Endodermal cell (in vitro differentiated cells): ENCODE measurements at regions not wholly inside any gene's neighbourhood (a gene's known extent, or its start where the extent isn't known, plus 50 kb on each side); places are given as distances from the start of the nearest gene placed in this dataset.

Experiments used
- DNase-seq: peaks from one replicate; pipeline ENCODE4 v3.0.0-alpha.2; 2017
- H3K27ac ChIP-seq: 2 replicates; pipeline ENCODE4 v1.5.1; 2013; ENCODE audit warnings: mild to moderate bottlenecking, low read depth, low read length, moderate library complexity
- H3K27me3 ChIP-seq: 2 replicates; pipeline ENCODE4 v1.6.1; 2013; ENCODE audit warnings: mild to moderate bottlenecking, low read length, moderate library complexity; ENCODE audit not compliant: insufficient read depth, control insufficient read depth, poor library complexity, severe bottlenecking
- H3K36me3 ChIP-seq: 2 replicates; pipeline ENCODE4 v1.7.0; 2013; ENCODE audit warnings: mild to moderate bottlenecking, low read length, moderate library complexity; ENCODE audit not compliant: control insufficient read depth, insufficient read depth
- H3K4me1 ChIP-seq: one replicate; pipeline ENCODE4 v1.7.0; 2013; ENCODE audit warnings: low read length; ENCODE audit not compliant: control insufficient read depth, insufficient read depth
- H3K4me3 ChIP-seq: 2 replicates; pipeline ENCODE4 v1.5.1; 2013; ENCODE audit warnings: mild to moderate bottlenecking, low read length, moderate library complexity
- H3K9ac ChIP-seq: 2 replicates; pipeline ENCODE4 v1.6.1; 2013; ENCODE audit warnings: mild to moderate bottlenecking, low read length, moderate library complexity; ENCODE audit not compliant: poor library complexity, severe bottlenecking; ENCODE audit errors: extremely low read depth
- H3K9me3 ChIP-seq: 2 replicates; pipeline ENCODE4 v1.6.1; 2013; ENCODE audit warnings: mild to moderate bottlenecking, low read length, moderate library complexity; ENCODE audit not compliant: control insufficient read depth
- H3K27ac Mint-ChIP-seq: 2 replicates; pipeline ENCODE4 v1.8.0; 2020; ENCODE audit warnings: mixed read lengths
- H3K27me3 Mint-ChIP-seq: 2 replicates; pipeline ENCODE4 v1.8.0; 2021; ENCODE audit warnings: mild to moderate bottlenecking, mixed read lengths; ENCODE audit not compliant: insufficient read depth
- H3K36me3 Mint-ChIP-seq: 2 replicates; pipeline ENCODE4 v1.8.0; 2020; ENCODE audit warnings: low read depth, mixed read lengths
- H3K4me1 Mint-ChIP-seq: 2 replicates; pipeline ENCODE4 v1.8.0; 2020; ENCODE audit warnings: mixed read lengths
- H3K4me3 Mint-ChIP-seq: 2 replicates; pipeline ENCODE4 v1.8.0; 2020; ENCODE audit warnings: mild to moderate bottlenecking, moderate library complexity, mixed read lengths
- H3K9me3 Mint-ChIP-seq: 2 replicates; pipeline ENCODE4 v1.8.0; 2020; ENCODE audit warnings: mild to moderate bottlenecking, mixed read lengths
- WGBS, 2 experiments: methylation state at CpG; one replicate each; pipeline versions ENCODE4 v1.1.5 to v1.1.7; 2013; ENCODE audit warnings: missing lambda C conversion rate in 2 of 2, mixed read lengths in 1 of 2; ENCODE audit not compliant: insufficient coverage in 1 of 2, insufficient read length in 1 of 2; 5-methylcytosine and 5-hydroxymethylcytosine counted together
- TF ChIP-seq, protein P1 (sequence below): fragments of 200-600 bp; sonication (generic); conservative IDR thresholded peaks from 2 replicates; pipeline ENCODE4 v1.5.0; 2021; ENCODE audit warnings: antibody characterized with exemption, mild to moderate bottlenecking

DNA sequence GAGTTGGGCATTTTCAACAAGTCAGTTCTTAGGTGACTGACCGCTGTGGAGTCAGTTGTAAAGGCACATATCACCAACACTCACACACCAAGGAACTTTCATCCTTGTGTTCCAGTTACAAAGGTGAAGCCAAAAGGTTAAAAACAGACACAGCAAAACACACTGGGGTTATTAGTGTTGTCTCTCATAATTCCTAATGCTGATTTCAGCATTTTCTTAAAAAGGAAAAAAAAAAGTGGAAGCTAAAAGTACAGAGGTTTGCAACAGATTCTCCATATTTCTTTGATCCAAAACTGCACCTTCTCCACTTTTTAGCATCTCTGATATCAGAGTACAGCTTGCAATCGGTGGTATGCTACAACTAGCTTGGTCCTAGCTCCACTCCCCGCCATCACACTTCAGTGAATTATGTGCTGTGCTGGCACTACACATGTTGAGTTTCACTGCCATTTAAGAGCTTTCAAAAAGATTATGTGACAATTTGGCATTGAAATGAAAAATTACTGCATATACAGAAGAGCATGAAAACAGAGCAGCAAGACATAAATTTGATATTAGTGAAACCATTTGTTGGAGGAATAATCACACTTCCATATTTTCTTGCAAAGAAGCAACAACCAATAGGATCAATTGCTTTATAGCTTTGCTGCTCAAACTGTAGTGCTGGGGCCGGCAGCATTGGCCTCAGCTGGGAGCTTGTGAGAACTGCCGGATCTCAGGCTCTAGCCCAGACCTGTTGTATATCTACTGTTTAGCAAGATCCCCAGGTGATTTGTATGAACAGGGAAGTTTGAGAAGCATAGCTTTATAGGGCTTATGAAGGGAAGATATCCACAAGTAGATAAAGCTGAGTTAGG is 62.3 kb upstream of the DAPL1 start:
- Mint-ChIP-seq H3K4me3 (no peak overlapping the region), H3K9me3 (no peaks in the 10 kb centered on the region), H3K27me3 (no peaks in the 10 kb centered on the region), H3K27ac (no peak overlapping the region), H3K36me3 (no peaks in the 10 kb centered on the region), H3K4me1 (no peaks in the 10 kb centered on the region)
- Histone ChIP-seq H3K9ac (no peak overlapping the region), H3K4me1 (no peaks in the 10 kb centered on the region), H3K27ac (no peak overlapping the region), H3K9me3 (no peaks in the 10 kb centered on the region), H3K4me3 (no peak overlapping the region), H3K27me3 (no peaks in the 10 kb centered on the region), H3K36me3 (no peaks in the 10 kb centered on the region)
- WGBS, 2 experiments = 87 to 90% methylated on average over 3 to 5 of the region's 5 CpGs
- no peak for DNase-seq
- TF ChIP-seq, protein P1, sequence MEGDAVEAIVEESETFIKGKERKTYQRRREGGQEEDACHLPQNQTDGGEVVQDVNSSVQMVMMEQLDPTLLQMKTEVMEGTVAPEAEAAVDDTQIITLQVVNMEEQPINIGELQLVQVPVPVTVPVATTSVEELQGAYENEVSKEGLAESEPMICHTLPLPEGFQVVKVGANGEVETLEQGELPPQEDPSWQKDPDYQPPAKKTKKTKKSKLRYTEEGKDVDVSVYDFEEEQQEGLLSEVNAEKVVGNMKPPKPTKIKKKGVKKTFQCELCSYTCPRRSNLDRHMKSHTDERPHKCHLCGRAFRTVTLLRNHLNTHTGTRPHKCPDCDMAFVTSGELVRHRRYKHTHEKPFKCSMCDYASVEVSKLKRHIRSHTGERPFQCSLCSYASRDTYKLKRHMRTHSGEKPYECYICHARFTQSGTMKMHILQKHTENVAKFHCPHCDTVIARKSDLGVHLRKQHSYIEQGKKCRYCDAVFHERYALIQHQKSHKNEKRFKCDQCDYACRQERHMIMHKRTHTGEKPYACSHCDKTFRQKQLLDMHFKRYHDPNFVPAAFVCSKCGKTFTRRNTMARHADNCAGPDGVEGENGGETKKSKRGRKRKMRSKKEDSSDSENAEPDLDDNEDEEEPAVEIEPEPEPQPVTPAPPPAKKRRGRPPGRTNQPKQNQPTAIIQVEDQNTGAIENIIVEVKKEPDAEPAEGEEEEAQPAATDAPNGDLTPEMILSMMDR = no peak

DNA sequence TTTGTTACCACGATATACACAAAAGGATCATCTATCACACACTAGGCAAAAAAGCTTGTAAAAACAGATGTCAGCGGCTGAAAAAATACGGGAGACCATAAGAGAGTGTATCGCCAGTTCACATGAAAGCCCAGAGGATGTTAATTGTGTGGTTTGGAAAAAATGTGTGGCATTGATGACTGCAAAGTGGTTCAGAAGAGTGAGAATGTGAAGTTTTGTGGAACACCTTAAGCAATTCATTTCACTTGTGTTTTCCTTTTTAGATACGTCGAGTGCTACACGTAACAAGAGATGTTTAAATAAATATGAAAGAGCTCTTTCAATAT is 61.7 kb upstream of the DAPL1 start:
- Mint-ChIP-seq H3K9me3 (no peaks in the 10 kb centered on the region), H3K4me3 (no peak overlapping the region), H3K36me3 (no peaks in the 10 kb centered on the region), H3K27me3 (no peaks in the 10 kb centered on the region), H3K27ac (no peak overlapping the region), H3K4me1 (no peaks in the 10 kb centered on the region)
- no peaks in the 10 kb centered on the region for H3K4me1 ChIP-seq
- H3K27me3 ChIP-seq = no peaks in the 10 kb centered on the region
- H3K4me3 ChIP-seq = no peak overlapping the region
- H3K36me3 ChIP-seq = no peaks in the 10 kb centered on the region
- no peak overlapping the region for H3K9ac ChIP-seq
- H3K9me3 ChIP-seq = no peaks in the 10 kb centered on the region
- 92 to 93% methylated on average over 6 to 7 of the region's 7 CpGs for WGBS, 2 experiments
- TF ChIP-seq, protein P1 = no peak
- no peak for DNase-seq
- no peak overlapping the region for H3K27ac ChIP-seq

DNA sequence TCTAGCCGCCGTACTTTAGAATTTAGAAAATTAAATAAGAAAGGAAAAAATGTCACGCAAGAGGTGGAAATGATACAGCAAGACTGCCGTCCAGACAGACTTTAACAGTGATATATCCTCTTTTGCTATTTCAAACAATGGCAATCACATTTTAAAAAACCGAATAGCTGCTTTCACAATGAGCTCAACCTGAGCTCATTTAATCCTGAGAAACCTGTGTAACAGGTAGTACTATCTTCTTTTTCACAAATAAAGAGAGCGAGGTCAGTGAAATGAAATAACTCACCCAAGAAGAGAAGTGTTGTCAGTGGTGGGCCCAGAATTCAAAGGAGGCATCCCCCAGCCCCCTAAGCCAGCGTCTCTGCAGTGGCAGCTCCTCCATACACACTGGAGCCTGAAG is 60.7 kb upstream of the DAPL1 start:
- TF ChIP-seq, protein P1 = no peak
- no peak overlapping the region for H3K9ac ChIP-seq
- no peaks in the 10 kb centered on the region for H3K9me3 ChIP-seq
- no peak for DNase-seq
- no peaks in the 10 kb centered on the region for H3K36me3 Mint-ChIP-seq
- H3K27me3 ChIP-seq = no peaks in the 10 kb centered on the region
- H3K27ac ChIP-seq = no peak overlapping the region
- H3K27ac Mint-ChIP-seq = no peak overlapping the region
- 87 to 88% methylated on average over 4 to 7 of the region's 7 CpGs for WGBS, 2 experiments
- H3K4me1 Mint-ChIP-seq = no peaks in the 10 kb centered on the region
- no peak overlapping the region for H3K4me3 ChIP-seq
- H3K4me1 ChIP-seq = no peaks in the 10 kb centered on the region
- no peak overlapping the region for H3K4me3 Mint-ChIP-seq
- no peaks in the 10 kb centered on the region for H3K9me3 Mint-ChIP-seq
- H3K27me3 Mint-ChIP-seq = no peaks in the 10 kb centered on the region
- H3K36me3 ChIP-seq = no peaks in the 10 kb centered on the region
